Right forelimb (tissue), 1 donor: ENCODE measurements at regions not wholly inside any gene's neighbourhood (a gene's known extent, or its start where the extent isn't known, plus 50 kb on each side); places are given as distances from the start of the nearest gene placed in this dataset.
"Not testable (repeated sequence)": the region's sequence is repeated elsewhere in the genome, so short reads cannot be mapped to it uniquely, and the experiment has no call there.

Experiments used
- DNase-seq: peaks from one replicate; pipeline ENCODE4 v3.0.0-alpha.2; 2018

GRCh38 chrX:34238896-34239295 lies 106.8 kb upstream of the FAM47A start:
- DNase-seq: no peak

DNA sequence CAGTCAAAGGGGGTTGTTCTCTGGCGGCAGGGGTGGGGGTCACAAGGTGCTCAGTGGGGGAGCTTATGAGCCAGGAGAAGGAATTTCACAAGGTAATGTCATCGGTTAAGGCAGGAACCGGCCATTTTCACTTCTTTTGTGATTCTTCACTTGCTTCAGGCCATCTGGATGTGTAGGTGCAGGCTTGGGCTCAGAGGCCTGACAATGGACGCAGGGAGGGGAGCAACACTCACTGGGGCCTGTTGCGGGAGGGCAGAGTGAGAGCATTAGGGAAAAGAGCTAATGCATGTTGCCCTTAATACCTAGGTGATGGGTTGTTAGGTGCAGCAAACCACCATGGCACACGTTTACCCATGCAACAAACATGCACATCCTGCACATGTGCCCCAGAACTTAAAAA lies 98.0 kb upstream of the FAM47A start:
- not testable (repeated sequence) for DNase-seq

- DNase-seq: no peak
Observed at GRCh38 chrX:34227804-34228203, 95.7 kb upstream of the FAM47A start.

DNA sequence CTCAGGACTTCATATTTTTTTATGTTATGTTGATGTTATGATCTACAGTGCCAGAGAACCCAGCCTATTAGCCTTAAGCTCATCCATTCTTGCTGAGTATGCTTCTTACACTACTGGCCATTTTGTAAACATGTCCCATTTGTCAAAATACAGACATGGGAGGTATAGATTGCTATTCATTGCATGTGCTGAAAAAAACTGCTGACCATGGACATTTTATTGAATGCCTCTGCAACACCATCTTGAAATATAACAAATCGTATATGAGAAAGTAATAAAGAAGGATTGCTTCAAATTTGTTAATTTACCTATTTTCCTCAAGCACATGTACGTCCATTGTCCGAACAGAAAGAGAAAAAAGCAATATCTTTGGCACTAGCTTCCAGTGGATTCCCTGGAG lies 91.5 kb upstream of the FAM47A start:
- no peak for DNase-seq

DNA sequence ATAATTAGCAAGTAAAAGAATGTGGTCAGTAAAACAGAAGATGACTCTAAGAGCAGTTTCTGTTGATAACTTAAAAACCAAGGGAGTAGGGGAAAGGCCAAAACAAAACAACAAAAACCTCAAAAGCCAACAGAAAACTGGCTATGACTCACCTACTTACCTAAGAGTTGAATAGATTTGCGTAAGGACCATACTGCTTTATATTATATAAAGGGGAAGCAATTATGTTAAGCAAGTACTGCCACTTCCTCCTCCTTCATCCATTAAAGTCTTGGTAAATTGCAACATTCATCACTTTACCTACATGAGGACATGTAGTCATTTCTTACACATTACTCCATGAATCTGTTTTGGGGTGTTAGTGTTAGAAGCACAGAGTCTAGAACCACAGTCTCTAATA lies 85.9 kb upstream of the FAM47A start:
- DNase-seq: no peak

GRCh38 chrX:34197946-34198345 lies 65.8 kb upstream of the FAM47A start:
- DNase-seq: no peak
